ENCODE measurements at regions not wholly inside any gene's neighbourhood (a gene's known extent, or its start where the extent isn't known, plus 50 kb on each side); places are given as distances from the start of the nearest gene placed in this dataset.

DNA sequence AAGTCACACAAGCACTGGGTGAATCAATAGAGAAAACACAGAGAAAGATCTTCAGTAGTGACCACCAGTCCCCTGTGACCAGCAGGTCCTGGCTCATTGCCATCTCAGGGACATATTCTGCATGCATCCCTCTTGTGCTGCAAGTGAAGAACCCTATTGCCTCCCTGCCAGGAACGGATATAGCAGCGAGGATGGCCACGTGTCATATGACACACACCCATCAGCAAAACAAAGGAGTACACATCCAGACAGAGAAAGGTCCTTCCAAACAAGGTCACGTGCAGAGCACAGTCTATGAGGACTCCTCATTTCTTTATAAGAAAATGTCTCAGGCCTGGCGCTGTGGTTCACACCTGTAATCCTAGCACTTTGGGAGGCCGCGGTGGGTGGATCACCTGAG lies 638.4 kb downstream of the FLRT2 start:
- no peak overlapping the region for H3K4me3 ChIP-seq (ENCODE audit: low read length)
- H3K4me2 ChIP-seq (ENCODE audit: low read length): no peak overlapping the region
- no peaks in the 10 kb centered on the region for H3K36me3 ChIP-seq (ENCODE audit: insufficient read depth, low read length)
- no peaks in the 10 kb centered on the region for H3K79me2 ChIP-seq (replicated peaks; ENCODE audit: insufficient read depth, low read length)
- no peaks in the 10 kb centered on the region for H3K27me3 ChIP-seq (ENCODE audit: insufficient read depth, low read depth, low read length)
- no peaks in the 10 kb centered on the region for H3K9me2 ChIP-seq (ENCODE audit: insufficient read depth, low read length)
- H3K27ac ChIP-seq (ENCODE audit: low read length): no peak overlapping the region
- no peak overlapping the region for H3K9ac ChIP-seq (ENCODE audit: low read length)
- no peaks in the 10 kb centered on the region for H3K9me3 ChIP-seq (ENCODE audit: low read length)
- H4K20me1 ChIP-seq (ENCODE audit: insufficient read depth): no peaks in the 10 kb centered on the region
- no peak overlapping the region for H2AFZ ChIP-seq (ENCODE audit: low read depth, low read length)
- no peaks in the 10 kb centered on the region for H3F3A ChIP-seq (ENCODE audit: insufficient read depth, low read length, poor library complexity, severe bottlenecking)
- TF ChIP-seq, protein P1, sequence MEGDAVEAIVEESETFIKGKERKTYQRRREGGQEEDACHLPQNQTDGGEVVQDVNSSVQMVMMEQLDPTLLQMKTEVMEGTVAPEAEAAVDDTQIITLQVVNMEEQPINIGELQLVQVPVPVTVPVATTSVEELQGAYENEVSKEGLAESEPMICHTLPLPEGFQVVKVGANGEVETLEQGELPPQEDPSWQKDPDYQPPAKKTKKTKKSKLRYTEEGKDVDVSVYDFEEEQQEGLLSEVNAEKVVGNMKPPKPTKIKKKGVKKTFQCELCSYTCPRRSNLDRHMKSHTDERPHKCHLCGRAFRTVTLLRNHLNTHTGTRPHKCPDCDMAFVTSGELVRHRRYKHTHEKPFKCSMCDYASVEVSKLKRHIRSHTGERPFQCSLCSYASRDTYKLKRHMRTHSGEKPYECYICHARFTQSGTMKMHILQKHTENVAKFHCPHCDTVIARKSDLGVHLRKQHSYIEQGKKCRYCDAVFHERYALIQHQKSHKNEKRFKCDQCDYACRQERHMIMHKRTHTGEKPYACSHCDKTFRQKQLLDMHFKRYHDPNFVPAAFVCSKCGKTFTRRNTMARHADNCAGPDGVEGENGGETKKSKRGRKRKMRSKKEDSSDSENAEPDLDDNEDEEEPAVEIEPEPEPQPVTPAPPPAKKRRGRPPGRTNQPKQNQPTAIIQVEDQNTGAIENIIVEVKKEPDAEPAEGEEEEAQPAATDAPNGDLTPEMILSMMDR (IDR thresholded peaks at IDR 0.05; ENCODE audit: poor library complexity, severe bottlenecking): no peak
- TF ChIP-seq MXI1 (conservative IDR thresholded peaks at IDR 0.05; ENCODE audit: poor library complexity, severe bottlenecking) (no peak), SMC3 (conservative IDR thresholded peaks at IDR 0.05; ENCODE audit: poor library complexity) (no peak)

DNA sequence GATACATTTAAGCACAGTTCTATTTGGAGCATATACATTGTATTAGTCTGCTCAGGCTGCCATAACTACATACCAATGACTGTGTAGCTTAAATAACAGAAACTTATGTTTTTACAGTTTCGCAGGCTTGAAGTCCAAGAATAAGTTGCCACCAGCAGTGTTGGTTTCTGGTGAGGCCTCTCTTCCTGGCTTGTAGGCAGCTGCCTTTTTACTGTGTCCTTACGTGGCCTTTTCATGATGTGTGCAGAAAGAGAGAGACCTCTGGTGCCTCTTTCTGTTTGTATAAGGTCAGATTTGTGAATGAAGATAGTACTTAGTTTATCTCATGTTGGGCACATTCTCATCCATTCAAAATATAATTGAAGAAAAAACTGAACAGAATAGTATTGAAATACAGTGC lies 636.6 kb downstream of the FLRT2 start:
- no peaks in the 10 kb centered on the region for H3K36me3 ChIP-seq (ENCODE audit: insufficient read depth, low read length)
- no peak overlapping the region for H3K4me2 ChIP-seq (ENCODE audit: low read length)
- no peaks in the 10 kb centered on the region for H3K27me3 ChIP-seq (ENCODE audit: insufficient read depth, low read depth, low read length)
- no peak overlapping the region for H3K4me3 ChIP-seq (ENCODE audit: low read length)
- H3K9me3 ChIP-seq (ENCODE audit: low read length): no peaks in the 10 kb centered on the region
- no peak overlapping the region for H2AFZ ChIP-seq (ENCODE audit: low read depth, low read length)
- H4K20me1 ChIP-seq (ENCODE audit: insufficient read depth): no peaks in the 10 kb centered on the region
- H3K79me2 ChIP-seq (replicated peaks; ENCODE audit: insufficient read depth, low read length): no peaks in the 10 kb centered on the region
- no peak overlapping the region for H3K27ac ChIP-seq (ENCODE audit: low read length)
- H3F3A ChIP-seq (ENCODE audit: insufficient read depth, low read length, poor library complexity, severe bottlenecking): no peaks in the 10 kb centered on the region
- H3K9ac ChIP-seq (ENCODE audit: low read length): no peak overlapping the region
- no peak for TF ChIP-seq EP300 (conservative IDR thresholded peaks at IDR 0.05; ENCODE audit: poor library complexity, severe bottlenecking)
- no peak for TF ChIP-seq POLR2AphosphoS5 (IDR thresholded peaks at IDR 0.05)
- no peak for TF ChIP-seq EZH2 (IDR thresholded peaks at IDR 0.05; ENCODE audit: borderline replicate concordance, insufficient read depth, low read length, poor library complexity, severe bottlenecking)
- TF ChIP-seq SMC3 (conservative IDR thresholded peaks at IDR 0.05; ENCODE audit: poor library complexity): no peak
- no peak for TF ChIP-seq TAF1 (IDR thresholded peaks at IDR 0.05; ENCODE audit: low read depth)
- no peak for TF ChIP-seq RAD21 (conservative IDR thresholded peaks at IDR 0.05)
- TF ChIP-seq MXI1 (conservative IDR thresholded peaks at IDR 0.05; ENCODE audit: poor library complexity, severe bottlenecking): no peak
- TF ChIP-seq, protein P1 (IDR thresholded peaks at IDR 0.05; ENCODE audit: poor library complexity, severe bottlenecking): no peak
- TF ChIP-seq, protein P2, sequence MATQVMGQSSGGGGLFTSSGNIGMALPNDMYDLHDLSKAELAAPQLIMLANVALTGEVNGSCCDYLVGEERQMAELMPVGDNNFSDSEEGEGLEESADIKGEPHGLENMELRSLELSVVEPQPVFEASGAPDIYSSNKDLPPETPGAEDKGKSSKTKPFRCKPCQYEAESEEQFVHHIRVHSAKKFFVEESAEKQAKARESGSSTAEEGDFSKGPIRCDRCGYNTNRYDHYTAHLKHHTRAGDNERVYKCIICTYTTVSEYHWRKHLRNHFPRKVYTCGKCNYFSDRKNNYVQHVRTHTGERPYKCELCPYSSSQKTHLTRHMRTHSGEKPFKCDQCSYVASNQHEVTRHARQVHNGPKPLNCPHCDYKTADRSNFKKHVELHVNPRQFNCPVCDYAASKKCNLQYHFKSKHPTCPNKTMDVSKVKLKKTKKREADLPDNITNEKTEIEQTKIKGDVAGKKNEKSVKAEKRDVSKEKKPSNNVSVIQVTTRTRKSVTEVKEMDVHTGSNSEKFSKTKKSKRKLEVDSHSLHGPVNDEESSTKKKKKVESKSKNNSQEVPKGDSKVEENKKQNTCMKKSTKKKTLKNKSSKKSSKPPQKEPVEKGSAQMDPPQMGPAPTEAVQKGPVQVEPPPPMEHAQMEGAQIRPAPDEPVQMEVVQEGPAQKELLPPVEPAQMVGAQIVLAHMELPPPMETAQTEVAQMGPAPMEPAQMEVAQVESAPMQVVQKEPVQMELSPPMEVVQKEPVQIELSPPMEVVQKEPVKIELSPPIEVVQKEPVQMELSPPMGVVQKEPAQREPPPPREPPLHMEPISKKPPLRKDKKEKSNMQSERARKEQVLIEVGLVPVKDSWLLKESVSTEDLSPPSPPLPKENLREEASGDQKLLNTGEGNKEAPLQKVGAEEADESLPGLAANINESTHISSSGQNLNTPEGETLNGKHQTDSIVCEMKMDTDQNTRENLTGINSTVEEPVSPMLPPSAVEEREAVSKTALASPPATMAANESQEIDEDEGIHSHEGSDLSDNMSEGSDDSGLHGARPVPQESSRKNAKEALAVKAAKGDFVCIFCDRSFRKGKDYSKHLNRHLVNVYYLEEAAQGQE (IDR thresholded peaks at IDR 0.05; ENCODE audit: borderline replicate concordance): no peak
- H3K9me2 ChIP-seq (ENCODE audit: insufficient read depth, low read length): no peaks in the 10 kb centered on the region
